ENCODE measurements at regions not wholly inside any gene's neighbourhood (a gene's known extent, or its start where the extent isn't known, plus 50 kb on each side); places are given as distances from the start of the nearest gene placed in this dataset.
"Not testable (repeated sequence)": the region's sequence is repeated elsewhere in the genome, so short reads cannot be mapped to it uniquely, and the experiment has no call there.

DNA sequence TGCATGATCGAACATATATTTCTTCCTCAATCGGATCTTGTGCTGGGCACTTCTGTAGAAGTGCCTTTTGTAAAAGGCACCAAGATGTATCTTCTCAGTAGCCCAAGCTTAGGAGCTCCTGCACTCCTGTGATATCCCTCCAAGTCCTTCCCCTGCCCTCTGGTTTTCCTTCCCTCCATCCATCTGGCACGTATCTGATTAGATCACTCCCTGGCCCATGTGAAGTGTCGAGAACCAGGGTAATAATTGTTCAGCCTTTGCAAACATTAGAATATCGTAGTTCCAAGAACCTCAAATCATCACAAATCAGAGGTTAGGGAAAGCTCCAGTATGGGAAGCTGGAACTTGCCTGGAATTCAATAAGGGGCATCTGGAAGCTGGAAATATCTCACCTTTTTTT lies 221.1 kb upstream of the AUTS2 start:
- Histone ChIP-seq H3K4me1 (ENCODE audit: insufficient read depth, low read length) (no peaks in the 10 kb centered on the region), H3K27me3 (ENCODE audit: insufficient read depth, low read length) (no peaks in the 10 kb centered on the region), H3K9ac (ENCODE audit: low read depth, low read length) (no peak overlapping the region), H3K36me3 (ENCODE audit: insufficient read depth, low read depth, low read length) (no peaks in the 10 kb centered on the region), H3K4me3 (ENCODE audit: low read length) (no peak overlapping the region), H3K9me3 (ENCODE audit: insufficient read depth, low read depth, low read length) (no peaks in the 10 kb centered on the region), H3K27ac (ENCODE audit: low read length) (no peak overlapping the region)

GRCh38 chr7:69388452-69389137 lies 209.7 kb upstream of the AUTS2 start:
- no peaks in the 10 kb centered on the region for H3K9me3 ChIP-seq (ENCODE audit: insufficient read depth, low read depth, low read length)
- H3K27me3 ChIP-seq (ENCODE audit: insufficient read depth, low read length): no peaks in the 10 kb centered on the region
- H3K27ac ChIP-seq (ENCODE audit: low read length): no peak overlapping the region
- H3K4me1 ChIP-seq (ENCODE audit: insufficient read depth, low read length): 0 out of 2 replicates have a peak, but pooled peaks cover 3% of the 10 kb centered on the region
- no peak overlapping the region for H3K4me3 ChIP-seq (ENCODE audit: low read length)
- H3K9ac ChIP-seq (ENCODE audit: low read depth, low read length): no peak overlapping the region
- H3K36me3 ChIP-seq (ENCODE audit: insufficient read depth, low read depth, low read length): no peaks in the 10 kb centered on the region

- Histone ChIP-seq H3K27ac (ENCODE audit: low read length) (no peak overlapping the region), H3K9me3 (ENCODE audit: insufficient read depth, low read depth, low read length) (no peaks in the 10 kb centered on the region), H3K4me1 (ENCODE audit: insufficient read depth, low read length) (0 out of 2 replicates have a peak, but pooled peaks cover 3% of the 10 kb centered on the region), H3K27me3 (ENCODE audit: insufficient read depth, low read length) (no peaks in the 10 kb centered on the region), H3K9ac (ENCODE audit: low read depth, low read length) (no peak overlapping the region), H3K36me3 (ENCODE audit: insufficient read depth, low read depth, low read length) (no peaks in the 10 kb centered on the region), H3K4me3 (ENCODE audit: low read length) (no peak overlapping the region)
Measured at GRCh38 chr7:69389216-69389615, 209.1 kb upstream of the AUTS2 start.

DNA sequence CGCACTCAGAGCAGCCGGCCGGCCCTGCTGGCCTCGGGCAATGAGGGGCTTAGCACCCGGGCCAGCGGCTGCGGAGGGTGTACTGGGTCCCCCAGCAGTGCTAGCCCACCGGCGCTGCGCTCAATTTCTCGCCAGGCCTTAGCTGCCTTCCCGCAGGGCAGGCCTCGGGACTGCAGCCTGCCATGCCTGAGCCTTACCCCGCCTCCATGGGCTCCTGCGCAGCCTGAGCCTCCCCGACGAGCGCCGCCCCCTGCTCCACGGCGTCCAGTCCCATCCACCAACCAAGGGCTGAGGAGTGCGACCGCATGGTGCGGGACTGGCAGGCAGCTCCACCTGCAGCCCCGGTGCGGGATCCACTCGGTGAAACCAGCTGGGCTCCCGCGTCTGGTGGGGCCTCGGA lies 204.4 kb upstream of the AUTS2 start:
- H3K27me3 ChIP-seq (ENCODE audit: insufficient read depth, low read length); H3K27ac ChIP-seq (ENCODE audit: low read length); H3K9me3 ChIP-seq (ENCODE audit: insufficient read depth, low read depth, low read length): not testable (repeated sequence)

DNA sequence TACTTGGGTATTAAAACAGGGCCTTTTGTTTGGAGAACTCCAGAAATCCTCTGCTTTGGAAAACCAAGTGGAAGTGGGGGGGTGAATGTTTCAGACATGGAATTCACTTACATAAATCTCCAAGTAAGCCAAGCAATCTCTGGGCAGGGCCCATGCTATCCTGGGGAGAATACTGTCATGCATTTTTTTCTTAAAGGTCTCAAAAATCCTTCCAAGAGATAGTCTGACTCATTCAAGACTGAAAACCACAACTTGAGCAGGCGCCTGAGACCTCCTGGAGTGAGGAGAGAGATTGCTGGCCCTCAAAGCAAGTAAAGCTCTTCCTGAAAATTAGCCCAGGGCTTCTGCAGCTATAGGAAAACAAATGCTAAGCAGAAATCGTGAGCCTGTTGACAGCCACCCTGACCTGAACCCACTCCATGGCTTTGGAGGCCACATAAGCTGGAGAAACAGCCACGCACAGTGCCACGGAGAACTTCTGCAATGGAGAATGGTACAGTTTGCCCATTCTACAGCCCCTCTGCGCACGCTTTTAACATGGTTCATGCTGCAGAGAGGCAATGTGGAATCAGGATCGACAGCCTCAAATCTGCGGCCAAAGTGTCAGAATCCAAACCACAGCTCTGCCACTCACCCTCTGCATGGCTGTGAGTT lies 203.1 kb upstream of the AUTS2 start:
- H3K9ac ChIP-seq (ENCODE audit: low read depth, low read length): no peak overlapping the region
- no peaks in the 10 kb centered on the region for H3K27me3 ChIP-seq (ENCODE audit: insufficient read depth, low read length)
- H3K4me1 ChIP-seq (ENCODE audit: insufficient read depth, low read length): peaks cover 10% of the 10 kb centered on the region; the same call in 1 of the 2 replicates
- H3K9me3 ChIP-seq (ENCODE audit: insufficient read depth, low read depth, low read length): no peaks in the 10 kb centered on the region
- H3K4me3 ChIP-seq (ENCODE audit: low read length): no peak overlapping the region
- no peak overlapping the region for H3K27ac ChIP-seq (ENCODE audit: low read length)
- no peaks in the 10 kb centered on the region for H3K36me3 ChIP-seq (ENCODE audit: insufficient read depth, low read depth, low read length)

More for the DNA sequence above, 204.4 kb upstream of the AUTS2 start:
- not testable (repeated sequence) for H3K36me3 ChIP-seq (ENCODE audit: insufficient read depth, low read depth, low read length); H3K4me3 ChIP-seq (ENCODE audit: low read length); H3K9ac ChIP-seq (ENCODE audit: low read depth, low read length); H3K4me1 ChIP-seq (ENCODE audit: insufficient read depth, low read length)

- no peak overlapping the region for H3K27ac ChIP-seq (ENCODE audit: low read length)
- H3K9me3 ChIP-seq (ENCODE audit: insufficient read depth, low read depth, low read length): no peaks in the 10 kb centered on the region
- no peak overlapping the region for H3K4me3 ChIP-seq (ENCODE audit: low read length)
- H3K36me3 ChIP-seq (ENCODE audit: insufficient read depth, low read depth, low read length): no peaks in the 10 kb centered on the region
- H3K9ac ChIP-seq (ENCODE audit: low read depth, low read length): no peak overlapping the region
- H3K27me3 ChIP-seq (ENCODE audit: insufficient read depth, low read length): no peaks in the 10 kb centered on the region
- peaks cover 10% of the 10 kb centered on the region; the same call in 1 of the 2 replicates for H3K4me1 ChIP-seq (ENCODE audit: insufficient read depth, low read length)
Measured at GRCh38 chr7:69398986-69399385, 199.3 kb upstream of the AUTS2 start.

- H3K27ac ChIP-seq (ENCODE audit: low read length): no peak overlapping the region
- H3K36me3 ChIP-seq (ENCODE audit: insufficient read depth, low read depth, low read length): no peaks in the 10 kb centered on the region
- H3K9me3 ChIP-seq (ENCODE audit: insufficient read depth, low read depth, low read length): no peaks in the 10 kb centered on the region
- peaks cover 10% of the 10 kb centered on the region; the same call in 1 of the 2 replicates for H3K4me1 ChIP-seq (ENCODE audit: insufficient read depth, low read length)
- H3K4me3 ChIP-seq (ENCODE audit: low read length): no peak overlapping the region
- H3K9ac ChIP-seq (ENCODE audit: low read depth, low read length): no peak overlapping the region
- H3K27me3 ChIP-seq (ENCODE audit: insufficient read depth, low read length): no peaks in the 10 kb centered on the region
Measured at GRCh38 chr7:69399401-69399800, 198.9 kb upstream of the AUTS2 start.

- Histone ChIP-seq H3K4me1 (ENCODE audit: insufficient read depth, low read length) (peaks cover 10% of the 10 kb centered on the region; the same call in 1 of the 2 replicates), H3K4me3 (ENCODE audit: low read length) (no peak overlapping the region), H3K27me3 (ENCODE audit: insufficient read depth, low read length) (no peaks in the 10 kb centered on the region), H3K9ac (ENCODE audit: low read depth, low read length) (no peak overlapping the region), H3K9me3 (ENCODE audit: insufficient read depth, low read depth, low read length) (no peaks in the 10 kb centered on the region), H3K36me3 (ENCODE audit: insufficient read depth, low read depth, low read length) (no peaks in the 10 kb centered on the region), H3K27ac (ENCODE audit: low read length) (no peak overlapping the region)
Measured at GRCh38 chr7:69402696-69403095, 195.6 kb upstream of the AUTS2 start.

DNA sequence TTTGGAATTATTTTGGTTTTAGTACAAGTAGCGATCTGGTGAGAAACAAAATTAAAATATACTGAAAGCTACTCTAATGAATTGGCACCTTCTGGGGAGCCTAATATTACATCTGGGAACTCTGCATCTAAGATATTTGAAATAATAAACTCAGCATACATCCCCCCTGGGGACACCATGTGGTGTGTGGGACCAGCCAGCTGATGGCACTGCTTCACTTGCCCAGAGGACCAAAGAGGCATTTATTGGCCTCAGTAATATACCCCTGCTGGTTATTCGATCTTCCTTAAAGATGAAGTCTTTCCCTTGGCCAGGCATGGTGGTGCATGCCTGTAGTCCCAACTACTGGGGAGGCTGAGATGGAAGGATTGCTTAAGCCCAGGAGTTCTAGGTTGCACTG lies 195.1 kb upstream of the AUTS2 start:
- Histone ChIP-seq H3K36me3 (ENCODE audit: insufficient read depth, low read depth, low read length) (no peaks in the 10 kb centered on the region), H3K9ac (ENCODE audit: low read depth, low read length) (no peak overlapping the region), H3K4me1 (ENCODE audit: insufficient read depth, low read length) (peaks cover 10% of the 10 kb centered on the region; the same call in 1 of the 2 replicates), H3K9me3 (ENCODE audit: insufficient read depth, low read depth, low read length) (no peaks in the 10 kb centered on the region), H3K4me3 (ENCODE audit: low read length) (no peak overlapping the region), H3K27ac (ENCODE audit: low read length) (no peak overlapping the region), H3K27me3 (ENCODE audit: insufficient read depth, low read length) (no peaks in the 10 kb centered on the region)

DNA sequence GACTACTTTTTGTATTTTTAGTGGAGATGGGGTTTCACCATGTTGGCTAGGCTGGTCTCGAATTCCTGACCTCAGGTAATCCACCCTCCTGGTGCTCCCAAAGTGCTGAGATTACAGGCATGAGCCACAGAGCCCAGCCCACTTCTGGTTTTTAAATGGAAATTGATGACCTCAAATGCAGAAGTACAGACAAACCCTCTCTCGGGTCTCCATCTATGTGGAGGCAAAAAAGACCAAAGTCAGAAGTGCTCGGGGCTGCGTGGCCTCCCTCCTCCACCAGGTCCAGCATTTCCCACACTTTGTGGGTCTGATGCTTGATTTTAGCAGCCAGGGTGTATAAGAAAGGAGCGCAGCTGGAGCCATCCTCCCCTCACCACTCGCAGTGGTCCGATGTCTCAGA lies 187.3 kb upstream of the AUTS2 start:
- Histone ChIP-seq H3K36me3 (ENCODE audit: insufficient read depth, low read depth, low read length) (no peaks in the 10 kb centered on the region), H3K27ac (ENCODE audit: low read length) (no peak overlapping the region), H3K9me3 (ENCODE audit: insufficient read depth, low read depth, low read length) (no peaks in the 10 kb centered on the region), H3K4me3 (ENCODE audit: low read length) (no peak overlapping the region), H3K4me1 (ENCODE audit: insufficient read depth, low read length) (no peaks in the 10 kb centered on the region), H3K27me3 (ENCODE audit: insufficient read depth, low read length) (no peaks in the 10 kb centered on the region), H3K9ac (ENCODE audit: low read depth, low read length) (no peak overlapping the region)

- H3K9me3 ChIP-seq (ENCODE audit: insufficient read depth, low read depth, low read length): no peaks in the 10 kb centered on the region
- no peaks in the 10 kb centered on the region for H3K27me3 ChIP-seq (ENCODE audit: insufficient read depth, low read length)
- H3K36me3 ChIP-seq (ENCODE audit: insufficient read depth, low read depth, low read length): no peaks in the 10 kb centered on the region
- H3K27ac ChIP-seq (ENCODE audit: low read length): no peak overlapping the region
- H3K4me1 ChIP-seq (ENCODE audit: insufficient read depth, low read length): no peaks in the 10 kb centered on the region
- no peak overlapping the region for H3K9ac ChIP-seq (ENCODE audit: low read depth, low read length)
- no peak overlapping the region for H3K4me3 ChIP-seq (ENCODE audit: low read length)
Measured at GRCh38 chr7:69411466-69411865, 186.8 kb upstream of the AUTS2 start.

Measured in iPS-20b (cell line).